ENCODE measurements at regions not wholly inside any gene's neighbourhood (a gene's known extent, or its start where the extent isn't known, plus 50 kb on each side); places are given as distances from the start of the nearest gene placed in this dataset.

GRCh38 chr1:191734321-191734720, 423.9 kb upstream of the RGS18 start:
- H3K9ac ChIP-seq (ENCODE audit: insufficient read depth in 1 of 2, low read depth in 2 of 2, low read length in 2 of 2): no peak overlapping the region
- no peak overlapping the region for H3K4me2 ChIP-seq (ENCODE audit: insufficient read depth, low read length)
- no peak overlapping the region for H3K4me3 ChIP-seq
- no peak for TF ChIP-seq NFATC3 (IDR thresholded peaks at IDR 0.05)
- TF ChIP-seq TAF1 (IDR thresholded peaks at IDR 0.05; ENCODE audit: control insufficient read depth, extremely low read depth, insufficient read depth, low read length, severe bottlenecking): no peak
- TF ChIP-seq RAD21 (CRISPR knock-in tag; conservative IDR thresholded peaks at IDR 0.05 in 1 of 2, IDR thresholded peaks at IDR 0.05 in 1 of 2): no peak
- TF ChIP-seq RBBP5 (IDR thresholded peaks at IDR 0.05; ENCODE audit: borderline replicate concordance, insufficient read depth, low read length, poor library complexity, severe bottlenecking): no peak
- no peak for TF ChIP-seq NFIC (IDR thresholded peaks at IDR 0.05)
- no peak for TF ChIP-seq RBM22 (IDR thresholded peaks at IDR 0.05; ENCODE audit: low read depth, low read length, poor library complexity, severe bottlenecking)
- TF ChIP-seq ZNF445 (CRISPR knock-in tag; IDR thresholded peaks at IDR 0.05; ENCODE audit: low read depth): no peak
- TF ChIP-seq PHF8 (IDR thresholded peaks at IDR 0.05; ENCODE audit: borderline replicate concordance, low read length): no peak
- no peak for TF ChIP-seq PRMT5 (CRISPR knock-in tag; IDR thresholded peaks at IDR 0.05)
- no peak for TF ChIP-seq SOX6 (IDR thresholded peaks at IDR 0.05)
- no peak for TF ChIP-seq ZNF134 (CRISPR knock-in tag; conservative IDR thresholded peaks at IDR 0.05)
- no peaks in the 10 kb centered on the region for H3K4me1 ChIP-seq (replicated peaks in 1 of 2; ENCODE audit: control insufficient read depth in 2 of 2, insufficient read depth in 2 of 2, low read length in 2 of 2)
- H2AFZ ChIP-seq (ENCODE audit: low read depth, low read length): no peak overlapping the region
- BruUV-seq (replicated peaks): no TSS peak
- FAIRE-seq (no peak), ATAC-seq (no peak), DNase-seq (ENCODE audit: extremely low read depth in 1 of 4, low spot score in 3 of 4) (no peak)
- in situ Hi-C loops (cut with MboI) (no loop called here), intact Hi-C loops (cut with micrococcal nuclease) (no loop called here)
- H3K9me1 ChIP-seq (ENCODE audit: control insufficient read depth, insufficient read depth, low read length): no peaks in the 10 kb centered on the region
- no peaks in the 10 kb centered on the region for H3K79me2 ChIP-seq (ENCODE audit: control insufficient read depth, insufficient read depth, low read length)
- H3K27ac ChIP-seq (ENCODE audit: extremely low read depth, low read depth, low read length): no peak overlapping the region
- no peaks in the 10 kb centered on the region for H3K27me3 ChIP-seq (ENCODE audit: control insufficient read depth in 2 of 2, insufficient read depth in 2 of 2, low read length in 2 of 2)
- no peaks in the 10 kb centered on the region for H3K36me3 ChIP-seq (ENCODE audit: control insufficient read depth, insufficient read depth, low read length)
- no peaks in the 10 kb centered on the region for H4K20me1 ChIP-seq (replicated peaks; ENCODE audit: control insufficient read depth, insufficient read depth, low read length)
- H3K9me3 ChIP-seq (replicated peaks; ENCODE audit: control insufficient read depth, insufficient read depth, low read depth, low read length): peaks cover 3% of the 10 kb centered on the region; the same call in 1 of the 2 replicates
- CTCF ChIA-PET (ENCODE audit: low intra/inter-chr PET ratio): no interaction called here
- POLR2A ChIA-PET: no interaction called here
